ENCODE measurements at regions not wholly inside any gene's neighbourhood (a gene's known extent, or its start where the extent isn't known, plus 50 kb on each side); places are given as distances from the start of the nearest gene placed in this dataset.
"Not testable (repeated sequence)": the region's sequence is repeated elsewhere in the genome, so short reads cannot be mapped to it uniquely, and the experiment has no call there.

DNA sequence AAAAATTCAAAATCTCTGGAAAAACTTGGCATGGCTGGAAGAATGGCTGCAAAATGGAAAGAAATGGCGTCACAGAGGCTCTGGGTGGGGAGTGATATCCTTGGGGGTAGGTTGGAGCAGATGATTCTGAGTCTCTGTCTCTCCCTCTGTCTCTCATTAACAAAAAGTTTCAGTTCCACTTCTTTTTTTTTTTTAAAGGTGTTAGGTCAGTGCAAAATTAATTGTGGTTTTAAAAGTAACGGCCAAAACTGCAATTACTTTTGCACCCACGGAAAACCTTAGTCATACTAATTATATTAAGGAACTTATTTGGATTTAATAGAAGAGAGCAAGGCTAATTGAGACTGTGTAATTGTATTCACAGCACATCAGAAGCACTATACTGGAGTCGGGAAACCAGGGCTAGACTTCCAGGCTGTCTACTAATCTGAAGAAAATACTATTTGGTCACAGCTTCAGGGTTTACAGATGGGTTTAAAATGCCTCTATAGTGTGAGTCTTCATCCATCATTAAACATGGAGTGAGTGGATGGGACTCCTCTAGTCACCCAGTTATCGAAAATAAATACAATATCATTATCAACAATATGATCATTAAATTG is 289.1 kb upstream of the PLD5 start:
- no peak for DNase-seq (ENCODE audit: low spot score)

DNA sequence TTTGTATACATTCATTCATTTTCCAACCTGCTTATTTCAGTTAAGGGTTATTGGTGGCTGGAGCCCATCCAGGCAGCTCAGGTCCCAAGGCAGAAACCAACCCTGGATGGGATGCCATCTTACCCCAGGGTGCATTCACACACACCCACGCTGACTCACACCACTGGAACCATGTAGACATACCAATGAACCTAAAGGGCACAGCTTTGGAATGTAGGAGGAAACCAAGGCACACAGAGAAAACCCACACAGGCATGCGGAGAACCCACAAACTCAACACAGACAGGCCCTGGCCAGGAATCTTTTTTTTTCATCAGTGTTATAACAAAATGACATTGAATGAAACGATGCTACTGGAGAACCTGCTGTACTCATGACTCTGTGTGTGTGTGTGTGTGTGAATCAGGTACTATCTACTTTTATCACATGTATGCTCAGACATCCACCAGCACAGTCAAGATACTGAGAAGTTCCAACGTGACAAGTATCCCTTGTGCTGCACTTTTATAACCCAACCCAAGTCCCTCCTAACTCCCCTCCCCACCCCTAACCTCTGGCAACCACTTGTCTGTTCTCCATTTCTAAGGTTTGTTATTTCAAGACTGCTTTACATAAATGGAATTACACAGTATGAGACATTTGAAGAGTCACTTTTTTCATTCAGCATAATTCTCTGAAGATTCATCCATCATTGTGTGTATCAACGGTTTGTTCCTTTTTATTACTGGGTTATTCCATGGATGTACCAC is 286.8 kb upstream of the PLD5 start:
- no peak for DNase-seq (ENCODE audit: low spot score)

DNA sequence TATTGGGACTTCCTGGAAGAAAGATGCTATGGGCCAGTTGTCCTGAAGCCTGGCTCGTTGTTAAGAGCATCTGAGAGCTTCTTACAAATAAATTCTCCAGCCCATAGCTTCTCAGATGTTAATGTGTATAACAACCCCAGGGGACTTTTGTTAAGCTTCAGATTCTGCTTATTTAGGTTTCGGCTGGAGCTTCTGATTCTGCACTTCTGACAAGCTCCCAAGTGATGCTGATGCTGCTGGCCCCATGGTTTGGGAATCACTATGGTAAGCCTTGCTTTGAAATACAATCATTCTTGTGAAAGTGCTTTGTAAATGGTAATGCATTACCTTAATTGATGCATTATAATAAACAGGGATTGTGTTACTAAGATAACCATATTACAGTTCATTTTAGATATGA is 281.8 kb upstream of the PLD5 start:
- no peak for DNase-seq (ENCODE audit: low spot score)

DNA sequence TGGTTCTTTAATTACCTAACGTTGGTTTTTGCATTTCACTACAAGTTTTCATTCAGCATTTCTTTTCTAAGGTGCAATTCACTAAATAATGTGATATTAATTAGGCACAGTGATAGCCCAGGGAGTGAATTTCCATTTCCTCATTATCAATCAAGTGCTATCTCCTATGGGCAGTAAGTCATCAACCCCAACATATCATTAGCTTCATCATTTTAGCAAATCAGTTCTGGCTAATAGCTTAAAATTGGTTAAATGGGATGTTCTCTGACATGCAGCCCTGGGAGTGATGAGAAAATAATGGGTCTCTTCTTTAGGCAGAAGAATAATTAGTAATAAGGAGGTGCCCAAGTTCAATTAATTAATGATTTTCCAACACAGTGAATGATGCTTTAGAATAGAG is 280.9 kb upstream of the PLD5 start:
- DNase-seq (ENCODE audit: low spot score): not testable (repeated sequence)

DNA sequence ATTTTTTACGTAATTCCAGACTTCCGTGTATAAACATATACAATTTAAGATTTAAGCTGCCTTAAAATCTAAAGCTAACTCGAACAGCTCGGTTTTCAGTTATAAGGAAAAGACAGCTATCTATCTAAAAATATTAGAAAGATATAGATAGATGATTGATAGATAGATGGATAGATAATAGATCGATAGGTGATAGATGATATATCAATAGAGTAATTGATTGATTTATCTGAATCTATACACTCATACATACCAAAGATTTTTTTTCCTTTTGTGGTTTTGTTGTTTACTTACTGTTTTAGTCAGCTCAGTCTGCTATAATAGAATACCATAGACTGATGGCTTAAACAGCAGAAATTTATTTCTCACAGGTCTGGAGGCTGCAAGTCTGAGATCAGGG is 278.5 kb upstream of the PLD5 start:
- no peak for DNase-seq (ENCODE audit: low spot score)

DNA sequence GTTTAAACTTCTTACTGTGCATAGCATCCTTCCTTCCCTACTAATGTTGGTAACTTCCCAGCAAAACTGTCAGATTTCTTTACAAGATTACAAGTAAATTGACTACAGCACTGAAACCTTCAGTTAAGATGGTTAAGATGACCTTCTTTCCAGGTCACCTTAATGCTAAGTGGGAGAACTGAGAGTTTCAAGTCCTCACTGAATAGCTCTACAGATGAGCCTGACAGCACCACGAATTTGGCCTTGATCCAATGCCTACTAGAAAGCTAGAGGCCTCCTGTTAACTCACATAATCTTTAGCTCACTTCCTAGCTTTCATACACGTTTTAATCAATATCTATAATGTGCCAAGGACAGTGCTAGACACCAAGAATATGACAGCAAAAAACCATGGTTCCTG is 276.0 kb upstream of the PLD5 start:
- no peak for DNase-seq (ENCODE audit: low spot score)

DNA sequence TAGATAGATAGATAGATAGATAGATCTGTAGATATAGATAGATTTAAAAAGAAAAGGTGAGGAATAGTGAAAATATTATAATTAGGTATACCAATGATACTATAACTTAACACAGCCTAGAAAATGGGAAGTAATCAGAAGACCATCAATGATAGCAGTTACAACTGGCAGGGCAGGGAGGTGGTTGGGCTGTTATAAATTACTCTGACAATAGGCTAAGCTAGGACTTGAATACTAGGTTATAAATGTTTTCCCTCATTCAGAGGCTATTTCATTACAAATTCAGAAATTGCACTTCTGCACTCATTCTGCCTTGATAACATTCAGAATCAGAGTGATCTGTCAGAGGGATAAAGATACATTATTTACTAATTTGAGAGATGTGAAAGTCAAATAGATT is 273.4 kb upstream of the PLD5 start:
- no peak for DNase-seq (ENCODE audit: low spot score)

DNA sequence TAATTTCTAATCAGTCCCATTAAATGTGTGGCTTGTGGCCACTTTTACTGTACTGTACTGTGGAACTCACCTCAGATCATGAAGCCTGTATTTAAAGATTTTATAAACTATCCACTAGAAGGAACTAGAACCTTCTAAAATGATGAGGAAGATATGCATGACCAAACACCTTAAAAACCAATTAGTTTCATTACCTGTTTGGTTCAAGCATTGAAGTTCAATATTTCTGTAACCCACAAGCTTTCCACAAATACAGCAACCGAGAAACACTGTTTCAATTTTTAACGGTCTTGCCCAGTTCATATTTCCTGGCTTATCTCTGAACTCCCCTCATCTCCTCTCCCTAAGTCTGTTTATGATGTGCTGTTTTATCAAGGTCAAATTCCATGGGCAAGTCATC is 264.3 kb upstream of the PLD5 start:
- no peak for DNase-seq (ENCODE audit: low spot score)

DNA sequence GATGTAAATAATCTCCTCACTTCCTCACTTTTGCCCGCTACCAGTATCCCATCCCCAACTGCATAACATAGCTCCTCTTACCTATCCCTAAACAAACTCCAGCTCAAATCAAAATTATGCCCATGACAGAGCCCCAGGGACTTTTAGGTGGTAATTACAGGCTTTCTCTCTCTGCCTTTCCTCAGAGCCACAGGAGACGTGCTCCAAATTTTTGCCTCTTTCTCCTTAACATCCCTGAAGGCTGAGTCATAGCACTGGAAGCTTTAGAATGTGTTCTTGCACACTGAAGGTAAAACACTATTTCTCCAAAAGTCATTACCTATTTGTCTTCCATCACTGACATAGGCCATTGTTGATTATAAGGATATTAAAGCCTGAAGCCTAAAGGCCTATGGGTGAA is 263.5 kb upstream of the PLD5 start:
- DNase-seq (ENCODE audit: low spot score): no peak

DNA sequence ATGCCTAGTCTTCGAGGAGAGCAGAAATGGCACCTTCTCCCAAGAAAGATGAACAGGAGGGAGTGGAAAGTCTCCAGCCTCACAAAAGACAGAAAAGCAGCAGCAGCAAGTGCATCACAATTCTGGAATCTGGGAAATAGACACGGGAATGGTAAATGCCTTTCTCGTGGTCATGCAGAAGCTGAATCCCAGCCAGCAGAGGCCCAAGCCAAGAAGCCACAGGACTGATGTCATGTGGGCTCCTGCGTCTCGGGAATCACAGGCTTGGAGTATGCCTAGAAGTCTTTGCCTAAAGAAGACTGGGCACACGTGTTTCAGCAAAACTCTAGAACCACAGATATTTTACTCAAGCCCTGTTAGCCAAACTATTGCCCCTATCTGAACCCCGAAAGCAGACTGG is 260.3 kb upstream of the PLD5 start:
- DNase-seq (ENCODE audit: low spot score): peak; percentile 44

DNA sequence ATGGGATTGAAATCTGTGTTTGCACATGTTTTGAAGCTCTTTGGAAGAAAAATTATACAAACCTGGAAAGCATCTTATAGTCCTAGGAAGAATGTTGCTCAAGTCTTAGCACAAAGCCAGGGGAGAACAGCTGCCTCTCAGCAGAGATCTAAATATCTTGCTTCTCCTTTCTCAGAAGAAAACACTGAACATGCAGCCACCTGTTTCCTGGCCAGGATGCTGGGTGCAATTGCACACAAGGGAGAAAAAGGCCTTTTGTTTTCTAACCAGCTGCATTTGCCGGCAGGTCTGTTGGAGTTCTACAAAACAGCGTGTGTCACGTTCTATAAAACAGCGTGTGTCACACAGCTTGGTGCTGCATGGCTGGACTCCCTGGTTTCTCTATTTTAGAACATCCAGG is 259.6 kb upstream of the PLD5 start:
- DNase-seq (ENCODE audit: low spot score): no peak

DNA sequence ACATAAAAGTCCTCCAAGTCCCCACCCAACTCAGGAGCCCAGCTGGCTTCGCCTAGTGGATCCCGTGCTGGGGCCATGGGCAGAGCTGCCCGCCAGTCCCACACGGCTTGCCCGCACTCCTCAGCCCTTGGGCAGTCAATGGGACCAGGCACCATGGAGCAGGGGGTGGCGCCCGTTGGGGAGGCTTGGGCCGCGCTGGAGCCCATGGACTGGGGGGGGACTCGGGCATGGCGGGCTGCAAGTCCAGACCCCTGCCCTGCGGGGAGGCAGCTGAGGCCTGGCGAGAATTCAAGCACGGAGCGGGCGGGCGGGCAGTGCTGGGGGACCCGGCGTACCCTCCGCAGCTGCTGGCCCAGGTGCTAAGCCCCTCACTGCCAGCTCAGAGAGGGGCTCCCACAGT is 249.8 kb upstream of the PLD5 start:
- DNase-seq (ENCODE audit: low spot score): no peak

DNA sequence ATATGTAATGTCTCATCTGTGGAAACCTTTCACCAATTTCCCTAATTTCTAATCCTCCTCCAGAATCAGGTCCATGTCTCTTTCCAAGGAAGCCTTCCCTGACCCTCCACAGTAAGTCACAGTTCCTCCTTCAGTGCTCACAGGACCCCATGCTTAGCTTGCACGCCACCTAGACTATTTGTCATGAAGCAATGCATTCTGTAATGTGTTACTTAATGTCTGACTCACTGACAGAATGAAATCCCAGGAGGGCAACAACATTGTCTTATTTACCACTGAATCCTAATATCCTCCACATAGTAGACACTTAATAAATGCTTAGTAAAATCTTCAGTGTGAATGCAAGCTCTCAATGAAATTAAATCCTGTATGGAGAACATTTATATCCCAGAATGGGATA is 245.9 kb upstream of the PLD5 start:
- no peak for DNase-seq (ENCODE audit: low spot score)

DNA sequence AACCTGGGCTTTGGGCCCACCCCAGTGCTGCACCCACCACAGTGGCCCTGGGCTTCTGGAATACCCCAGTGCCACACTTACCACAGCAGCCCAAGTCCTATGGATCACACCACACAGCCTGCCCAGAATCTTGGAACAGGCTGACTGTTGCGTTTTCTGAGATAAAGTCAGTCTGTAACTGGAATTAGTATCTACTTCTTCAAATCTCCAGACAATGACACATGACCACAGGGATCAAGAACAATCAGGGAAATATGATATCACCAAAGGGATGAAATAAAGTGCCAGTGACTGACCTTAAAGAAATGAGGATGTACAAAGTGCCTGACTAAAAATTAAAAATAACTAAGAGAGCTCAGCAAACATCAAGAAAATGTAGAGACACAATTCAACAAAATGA is 239.7 kb upstream of the PLD5 start:
- DNase-seq (ENCODE audit: low spot score): no peak

DNA sequence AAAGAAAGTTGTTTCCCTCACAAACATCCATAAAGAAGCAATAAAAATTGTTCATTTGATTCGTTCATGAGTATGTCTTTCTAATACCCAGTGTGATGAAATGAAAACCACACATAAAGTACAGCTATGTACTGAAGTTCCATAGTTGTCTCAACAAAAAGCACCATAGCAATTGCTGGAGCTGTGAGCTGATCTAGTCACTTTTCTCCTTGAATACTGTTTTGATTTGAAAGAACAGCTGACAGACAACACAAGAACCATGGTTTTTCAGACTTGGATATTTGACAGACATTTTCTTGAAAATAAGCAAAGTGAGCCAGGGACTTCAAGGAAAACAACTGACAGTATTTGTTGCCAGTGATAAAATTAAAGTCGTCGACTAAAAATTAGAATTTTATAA is 237.1 kb upstream of the PLD5 start:
- DNase-seq (ENCODE audit: low spot score): no peak

DNA sequence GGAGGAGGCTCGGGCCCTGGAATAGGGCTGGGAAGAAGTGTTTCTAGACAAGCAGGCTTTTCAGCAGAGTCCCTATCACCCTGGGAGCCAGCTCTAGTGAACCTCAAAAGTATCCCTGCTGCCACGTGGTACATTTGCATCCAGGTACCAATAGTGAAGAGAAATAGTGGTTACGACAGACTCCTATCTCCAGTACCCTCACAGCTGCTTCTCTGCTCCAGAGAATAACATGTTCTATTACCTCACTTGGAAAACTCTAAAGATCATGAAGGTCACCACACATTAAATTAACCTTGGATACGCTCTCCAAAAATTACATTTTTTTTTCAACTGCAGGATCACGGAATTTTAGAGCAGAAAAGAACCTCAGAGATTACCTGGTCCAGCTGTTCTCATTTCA is 230.4 kb upstream of the PLD5 start:
- no peak for DNase-seq (ENCODE audit: low spot score)

DNA sequence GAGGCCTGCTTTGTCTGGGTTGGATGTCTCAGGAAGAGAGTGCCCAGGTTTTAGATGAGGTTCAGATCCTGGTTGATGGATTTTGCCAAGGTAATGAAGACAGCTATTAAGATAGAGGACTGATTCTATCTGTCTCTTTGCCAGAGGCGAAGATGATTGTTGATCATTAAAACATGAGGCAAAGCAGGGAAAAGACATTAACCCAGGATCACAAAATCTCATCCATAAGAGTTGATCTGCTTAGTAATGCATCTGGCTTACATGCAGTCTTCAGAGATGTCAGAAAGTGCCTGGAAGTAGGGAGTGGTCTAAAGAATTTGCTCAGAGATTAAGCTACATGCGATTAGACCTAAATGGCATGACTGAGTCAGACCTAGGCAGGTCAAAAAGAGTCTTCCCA is 229.6 kb upstream of the PLD5 start:
- no peak for DNase-seq (ENCODE audit: low spot score)

DNA sequence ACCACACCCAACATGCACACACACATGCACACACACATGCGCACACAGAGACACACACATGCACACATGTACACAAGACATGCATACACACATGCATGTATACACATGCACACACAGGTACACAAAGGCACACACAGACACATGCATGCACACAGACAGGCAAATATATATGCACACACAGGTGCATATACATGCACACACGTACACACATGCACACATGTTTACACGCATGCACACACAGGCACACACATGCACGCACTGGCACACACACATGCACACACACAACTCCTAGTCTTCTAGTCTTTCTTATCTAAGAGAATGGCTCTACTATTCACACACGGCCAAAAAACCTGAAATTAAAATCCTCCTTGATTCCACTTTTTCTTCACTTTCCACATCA is 222.7 kb upstream of the PLD5 start:
- DNase-seq (ENCODE audit: low spot score): no peak

DNA sequence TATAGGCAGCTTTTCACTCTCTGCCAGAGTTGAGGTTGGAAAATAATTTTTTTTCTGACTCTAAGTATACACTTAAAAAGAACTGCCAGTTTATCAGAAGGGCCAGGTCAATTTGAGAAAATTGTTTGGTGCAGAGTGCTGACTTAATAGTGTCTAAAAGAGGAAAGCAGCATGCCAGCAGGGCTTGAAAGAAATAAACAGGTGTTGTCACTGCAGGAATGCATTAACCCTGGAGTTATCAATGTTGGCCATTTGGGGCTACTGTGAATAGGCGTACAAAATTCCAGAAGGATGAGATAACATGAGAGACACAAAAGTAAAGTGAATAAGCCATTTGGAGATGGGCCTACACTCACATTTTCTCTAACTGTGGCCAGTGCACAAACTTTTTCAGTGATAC is 220.6 kb upstream of the PLD5 start:
- DNase-seq (ENCODE audit: low spot score): no peak

DNA sequence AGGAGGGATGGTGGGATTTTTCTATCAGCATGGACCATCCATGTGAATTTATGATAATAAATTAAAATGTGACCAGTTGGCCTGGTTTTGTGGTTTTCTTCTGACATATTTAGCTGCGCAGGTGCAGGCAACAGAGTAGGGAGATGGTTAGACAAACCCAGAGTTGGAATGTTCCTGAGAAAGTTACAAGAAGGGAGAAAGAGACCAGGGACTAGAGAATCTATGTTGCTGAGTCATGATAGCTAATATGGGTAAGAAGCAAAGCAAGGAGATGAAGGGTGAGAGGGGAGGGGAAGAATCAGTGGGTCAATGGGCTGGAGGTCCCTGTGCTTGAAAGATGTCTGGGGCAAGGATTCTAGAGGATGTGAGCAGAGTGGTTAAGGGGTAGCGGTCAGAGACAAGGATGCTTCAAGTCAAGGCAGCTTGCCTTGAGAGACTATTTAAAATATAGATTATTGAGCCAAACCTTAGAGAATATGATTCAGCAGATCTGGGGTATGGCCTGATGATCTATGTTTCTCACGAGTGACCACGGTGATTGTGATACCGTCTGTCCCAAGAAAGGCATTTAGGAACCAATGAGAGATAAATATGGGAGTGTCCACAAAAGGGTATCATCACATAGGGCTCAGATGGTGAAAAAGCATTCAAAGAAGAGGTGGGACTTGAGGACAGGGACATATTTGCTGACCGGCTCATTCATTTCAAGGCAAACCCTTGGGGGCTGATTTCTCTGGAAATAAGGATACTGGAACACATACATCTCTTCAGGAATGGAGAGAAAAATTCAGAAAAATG is 219.7 kb upstream of the PLD5 start:
- no peak for DNase-seq (ENCODE audit: low spot score)

DNA sequence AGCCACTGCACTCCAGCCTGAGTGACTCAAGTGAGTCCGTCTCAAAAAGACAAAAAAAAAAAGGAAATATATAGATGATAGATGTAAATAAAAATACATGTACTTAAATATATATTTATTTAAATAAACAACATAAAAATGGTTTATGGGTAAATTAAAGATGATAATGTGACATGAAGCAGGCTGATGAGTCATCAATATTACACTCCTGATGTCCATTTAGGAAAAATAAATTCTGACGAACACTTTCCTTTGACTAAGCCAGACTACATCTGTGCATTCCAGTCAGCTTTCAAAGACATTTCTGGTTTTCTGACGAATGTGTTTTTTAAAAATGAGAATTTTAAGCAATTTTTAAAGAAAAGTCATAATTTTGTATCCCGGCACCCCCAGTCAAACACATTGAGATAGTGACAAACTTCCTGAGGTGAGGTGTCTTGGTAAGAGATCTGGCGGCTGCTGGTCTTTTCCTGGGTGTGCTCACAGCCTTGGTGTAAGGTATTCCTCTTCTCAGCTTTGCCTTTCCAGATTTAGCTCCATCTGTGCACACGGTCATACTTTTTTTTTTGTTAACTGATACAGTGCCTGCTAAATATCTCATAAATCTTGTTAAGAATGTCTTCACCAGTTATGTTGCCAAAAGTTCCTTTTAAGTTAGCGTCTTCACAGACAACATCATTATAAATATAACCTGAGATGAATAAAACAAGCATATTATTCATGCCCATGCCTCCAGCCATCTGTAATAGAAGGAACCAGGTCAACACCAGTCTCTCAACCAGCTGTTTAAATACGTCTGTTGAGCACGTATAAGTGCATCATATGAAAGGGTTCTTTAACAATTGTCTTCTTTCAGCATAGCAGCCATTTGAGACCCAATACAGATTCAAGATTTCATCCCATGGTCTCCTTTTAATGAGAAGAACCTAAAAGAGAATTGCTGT is 214.5 kb upstream of the PLD5 start:
- no peak for DNase-seq (ENCODE audit: low spot score)

DNA sequence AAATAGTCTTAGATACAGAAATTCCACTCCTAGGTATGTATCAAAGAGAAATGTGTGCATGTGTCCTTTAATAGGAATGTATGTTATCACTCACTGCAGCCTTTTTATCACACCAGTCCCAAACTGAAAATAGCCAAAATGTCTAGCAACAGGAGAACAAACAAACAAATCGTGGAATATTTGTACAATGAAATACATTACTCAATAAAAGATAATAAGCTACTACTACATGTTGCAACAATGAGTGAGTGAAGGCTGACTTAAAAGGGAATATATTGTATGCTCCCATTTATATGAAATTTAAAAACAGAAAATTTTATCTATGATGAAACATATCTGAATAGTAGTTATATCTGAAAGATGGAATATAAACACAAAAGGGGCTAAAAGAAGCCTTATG is 212.1 kb upstream of the PLD5 start:
- no peak for DNase-seq (ENCODE audit: low spot score)
